NT2/D1 (cell line): ENCODE measurements at regions not wholly inside any gene's neighbourhood (a gene's known extent, or its start where the extent isn't known, plus 50 kb on each side); places are given as distances from the start of the nearest gene placed in this dataset.

Source experiments
- SUZ12 ChIP-seq: IDR thresholded peaks from 2 replicates; pipeline ENCODE4 v1.6.1; 2011; ENCODE audit not compliant: insufficient read length, insufficient read depth; ENCODE audit errors: extremely low read depth
- YY1 ChIP-seq: IDR thresholded peaks from 2 replicates; pipeline ENCODE4 v1.6.1; 2011; ENCODE audit not compliant: insufficient read length, insufficient read depth

DNA sequence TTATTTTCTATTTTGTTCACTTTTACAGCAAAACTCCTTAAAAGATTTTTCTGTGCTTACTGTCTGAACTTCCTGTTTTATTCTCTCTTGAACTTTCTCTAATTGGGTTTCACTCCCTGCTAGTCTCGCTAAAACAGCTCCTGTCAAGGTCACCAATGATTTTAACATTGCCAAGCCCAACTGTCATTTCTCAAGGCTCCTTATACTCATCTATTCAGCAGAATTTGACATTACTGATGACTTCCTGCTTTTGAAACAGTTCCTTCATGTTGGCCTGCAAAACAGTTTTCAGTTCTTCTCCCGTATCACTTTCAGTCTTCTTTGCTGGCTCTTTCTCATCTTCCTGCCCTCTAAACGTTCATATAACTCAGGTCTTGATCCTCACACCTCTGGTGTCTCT lies 268.5 kb upstream of the USP15 start:
- TF ChIP-seq YY1, result no peak
- TF ChIP-seq SUZ12, result no peak
